NT2/D1 (cell line): ENCODE measurements at regions not wholly inside any gene's neighbourhood (a gene's known extent, or its start where the extent isn't known, plus 50 kb on each side); places are given as distances from the start of the nearest gene placed in this dataset.

Experiments used
- SUZ12 ChIP-seq: IDR thresholded peaks from 2 replicates; pipeline ENCODE4 v1.6.1; 2011; ENCODE audit not compliant: insufficient read length, insufficient read depth; ENCODE audit errors: extremely low read depth
- YY1 ChIP-seq: IDR thresholded peaks from 2 replicates; pipeline ENCODE4 v1.6.1; 2011; ENCODE audit not compliant: insufficient read length, insufficient read depth
- ZNF274 ChIP-seq: IDR thresholded peaks from 2 replicates; pipeline ENCODE4 v1.6.1; 2011; ENCODE audit warnings: mild to moderate bottlenecking, low read depth, low read length

- TF ChIP-seq YY1 = no peak
- TF ChIP-seq SUZ12 = no peak
- no peak for TF ChIP-seq ZNF274
Measured at GRCh38 chr2:120656273-120656950, 79.3 kb upstream of the GLI2 start.
